ENCODE measurements at regions not wholly inside any gene's neighbourhood (a gene's known extent, or its start where the extent isn't known, plus 50 kb on each side); places are given as distances from the start of the nearest gene placed in this dataset.

DNA sequence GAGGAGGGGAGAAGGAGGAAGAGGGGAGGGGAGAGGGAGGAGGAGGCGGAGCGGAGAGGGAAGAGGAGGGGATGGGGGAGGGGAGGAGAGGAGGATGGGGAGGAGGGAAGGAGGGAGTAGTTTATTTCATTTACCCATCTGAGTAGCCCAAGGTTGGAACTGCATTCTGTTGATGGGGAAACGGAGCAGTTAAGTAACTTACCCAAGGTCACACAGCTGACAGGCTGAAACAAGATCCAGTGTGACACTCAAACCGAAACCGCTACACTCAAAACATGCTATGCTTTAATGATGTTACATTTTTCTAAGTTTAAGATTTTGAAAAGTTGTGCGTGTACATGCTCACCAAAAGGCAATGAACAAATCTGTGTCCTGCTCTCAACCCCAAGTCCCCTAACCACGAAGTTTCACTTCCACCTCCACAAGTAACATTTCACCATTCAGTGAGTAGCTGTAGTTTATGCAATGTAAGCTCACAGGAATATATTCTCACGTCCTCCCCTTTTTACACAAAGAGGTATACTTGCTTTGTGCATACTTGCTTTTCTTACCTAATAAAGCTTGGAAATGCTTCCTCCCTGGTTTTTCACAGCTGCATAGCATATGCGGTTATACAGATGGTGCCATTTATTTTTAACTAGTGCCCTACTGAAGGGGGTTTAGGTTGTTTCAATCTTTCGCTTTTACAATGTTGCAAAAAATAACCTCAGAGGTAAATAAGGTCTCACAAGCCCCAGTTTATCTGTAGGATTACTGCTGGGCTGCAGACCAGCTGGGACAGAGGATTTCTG lies 275.3 kb downstream of the PARN start:
- Histone ChIP-seq H3K9me3 (replicated peaks in 1 of 11) (no peaks in the 10 kb centered on the region), H4K20me1 (no peaks in the 10 kb centered on the region), H3K36me3 (no peaks in the 10 kb centered on the region), H3K4me2 (peak overlapping the region; percentile 70 to 93 (median 89)), H3K27me3 (no peaks in the 10 kb centered on the region), H3K4me3 (peak overlapping the region in 7 of 10 experiments; percentile 12 to 51 (median 33); a peak in 7 of 20 replicates), H3K4me1 (peaks cover 46 to 67% (median 60%) of the 10 kb centered on the region in 10 experiments), H3K9ac (peak overlapping the region; percentile 38 to 89 (median 80); a peak in 21 of 22 replicates), H3K27ac (peak overlapping the region; percentile 48 to 98 (median 94); a peak in 21 of 22 replicates)
- TF ChIP-seq Cebpa-rat (IDR thresholded peaks at IDR 0.05): peak; percentile 38 to 100 (median 94); a peak in 18 of 22 replicates

- Histone ChIP-seq H3K27ac (peak overlapping the region in 9 of 11 experiments; percentile 23 to 74 (median 65); a peak in 13 of 22 replicates), H3K4me1 (peaks cover 32 to 52% (median 46%) of the 10 kb centered on the region in 10 experiments), H3K27me3 (no peaks in the 10 kb centered on the region), H4K20me1 (no peaks in the 10 kb centered on the region), H3K9ac (no peak overlapping the region; a peak in 1 of 22 replicates), H3K4me3 (no peak overlapping the region), H3K36me3 (no peaks in the 10 kb centered on the region), H3K9me3 (replicated peaks in 1 of 11) (no peaks in the 10 kb centered on the region), H3K4me2 (peak overlapping the region in 7 of 11 experiments; percentile 13 to 42 (median 34); a peak in 5 of 22 replicates)
- TF ChIP-seq Cebpa-rat (IDR thresholded peaks at IDR 0.05): no peak
Observed at GRCh38 chr16:14353340-14353739, 276.7 kb downstream of the PARN start.

DNA sequence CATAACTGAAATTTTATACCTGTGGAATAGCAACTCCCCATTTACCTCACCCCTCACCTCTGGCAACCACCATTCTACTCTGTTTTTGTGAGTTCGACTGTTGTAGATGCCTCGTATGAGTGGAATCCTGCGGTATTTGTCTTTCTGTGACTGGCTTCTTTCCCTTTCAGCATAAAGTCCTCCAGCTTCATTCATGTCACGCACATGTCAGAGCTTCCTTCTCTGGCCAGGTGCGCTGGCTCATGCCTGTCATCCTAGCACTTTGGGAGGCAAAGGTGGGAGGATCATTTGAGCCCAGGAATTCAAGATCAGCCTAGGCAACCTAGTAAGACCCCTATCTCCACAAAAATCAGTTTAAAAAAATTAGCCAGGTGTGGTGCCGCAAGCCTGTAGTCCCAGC lies 278.4 kb downstream of the PARN start:
- Histone ChIP-seq H3K36me3 (no peaks in the 10 kb centered on the region), H3K27ac (peak overlapping the region in 3 of 11 experiments; percentile 0 to 47 (median 20); a peak in 4 of 22 replicates), H3K27me3 (no peaks in the 10 kb centered on the region), H3K4me2 (no peak overlapping the region), H3K9ac (no peak overlapping the region), H3K9me3 (replicated peaks in 1 of 11) (no peaks in the 10 kb centered on the region), H4K20me1 (no peaks in the 10 kb centered on the region), H3K4me3 (no peak overlapping the region), H3K4me1 (peaks cover 16 to 36% (median 29%) of the 10 kb centered on the region in 10 experiments)
- no peak for TF ChIP-seq Cebpa-rat (IDR thresholded peaks at IDR 0.05)

DNA sequence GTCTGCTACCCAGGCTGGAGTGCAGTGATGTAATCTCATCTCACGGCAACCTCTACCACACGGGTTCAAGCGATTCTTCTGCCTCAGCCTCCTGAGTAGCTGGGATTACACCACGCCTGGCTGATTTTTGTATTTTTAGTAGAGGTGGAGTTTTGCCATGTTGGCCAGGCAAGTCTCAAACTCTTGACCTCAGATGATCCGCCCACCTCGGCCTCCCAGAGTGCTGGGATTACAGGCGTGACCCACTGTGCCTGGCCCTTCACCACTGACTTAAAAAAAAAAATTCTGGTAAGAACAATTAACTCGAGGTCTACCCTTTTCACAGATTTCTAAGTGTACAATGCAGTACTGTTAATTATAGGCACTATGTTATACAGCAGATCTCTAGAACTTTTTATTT lies 279.4 kb downstream of the PARN start:
- Histone ChIP-seq H3K4me3 (no peak overlapping the region), H3K4me2 (peak overlapping the region in 8 of 11 experiments; percentile 14 to 43 (median 24); a peak in 9 of 22 replicates), H4K20me1 (no peaks in the 10 kb centered on the region), H3K36me3 (no peaks in the 10 kb centered on the region), H3K9me3 (replicated peaks in 1 of 11) (no peaks in the 10 kb centered on the region), H3K4me1 (peaks cover 6 to 25% (median 19%) of the 10 kb centered on the region in 10 experiments), H3K27ac (peak overlapping the region in 3 of 11 experiments; percentile 26 to 43 (median 32); a peak in 6 of 22 replicates), H3K27me3 (no peaks in the 10 kb centered on the region), H3K9ac (peak overlapping the region in 2 of 11 experiments; percentile 15 to 19; a peak in 1 of 22 replicates)
- no peak for TF ChIP-seq Cebpa-rat (IDR thresholded peaks at IDR 0.05)

DNA sequence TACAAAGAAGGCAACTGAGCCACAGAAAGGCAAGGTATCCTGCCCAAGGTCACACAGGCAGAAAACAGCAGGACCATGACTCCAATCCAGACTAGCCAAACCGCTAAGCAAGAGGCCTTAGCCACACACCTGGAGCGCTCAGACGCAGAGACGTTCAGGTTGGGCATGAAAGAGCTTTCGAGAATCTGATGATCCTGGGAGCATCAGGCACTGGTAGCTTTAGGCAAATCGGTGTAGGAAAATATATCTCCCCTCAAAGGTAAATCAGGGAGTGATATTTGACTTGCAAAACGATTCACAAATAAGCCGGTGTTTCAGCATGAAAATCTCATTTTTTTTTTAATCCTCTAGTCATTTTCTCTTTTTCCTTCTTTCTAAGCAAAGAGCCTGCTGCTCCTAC lies 279.0 kb downstream of the MRTFB start:
- Histone ChIP-seq H3K9me3 (replicated peaks in 1 of 11) (no peaks in the 10 kb centered on the region), H3K4me3 (no peak overlapping the region), H3K4me1 (peaks cover under 1 to 20% (median 14%) of the 10 kb centered on the region in 10 experiments; a peak in 17 of 20 replicates), H3K27me3 (no peaks in the 10 kb centered on the region), H3K27ac (peak overlapping the region in 4 of 11 experiments; percentile 13 to 43 (median 29); a peak in 4 of 22 replicates), H3K4me2 (peak overlapping the region in 3 of 11 experiments; percentile 24 to 27 (median 25); a peak in 4 of 22 replicates), H4K20me1 (no peaks in the 10 kb centered on the region), H3K36me3 (no peaks in the 10 kb centered on the region), H3K9ac (peak overlapping the region in 2 of 11 experiments; percentile 15 to 19; a peak in 1 of 22 replicates)
- TF ChIP-seq Cebpa-rat (IDR thresholded peaks at IDR 0.05): no peak

DNA sequence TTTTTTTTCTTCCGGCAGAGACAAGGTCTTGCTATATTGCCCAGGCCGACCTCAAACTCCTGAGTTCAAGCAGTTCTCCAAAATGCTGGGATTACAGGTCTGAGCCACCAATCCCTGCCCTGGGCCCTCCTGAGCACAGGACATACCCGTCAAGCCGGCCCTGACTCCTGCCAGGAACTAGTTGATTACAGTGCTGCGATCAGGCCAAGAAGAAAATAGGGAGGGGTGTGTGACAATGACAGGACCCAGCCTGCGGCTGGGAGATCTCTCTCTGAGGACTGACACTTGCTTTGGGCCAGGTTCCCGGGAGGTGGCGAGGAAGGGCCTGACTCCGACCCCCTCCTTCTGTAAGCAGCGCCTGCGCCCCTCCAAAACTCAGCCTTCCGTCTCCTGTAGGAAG lies 276.6 kb downstream of the MRTFB start:
- no peaks in the 10 kb centered on the region for H3K36me3 ChIP-seq
- no peak overlapping the region; a peak in 1 of 22 replicates for H3K27ac ChIP-seq
- H3K4me3 ChIP-seq: no peak overlapping the region

GRCh38 chr16:14346278-14347142 lies 275.4 kb downstream of the MRTFB start:
- H3K4me1 ChIP-seq: peaks cover 0 to 9% (median 6%) of the 10 kb centered on the region in 10 experiments; a peak in 9 of 20 replicates
- no peaks in the 10 kb centered on the region for H4K20me1 ChIP-seq
- H3K27ac ChIP-seq: peak overlapping the region in 3 of 11 experiments; percentile 2 to 21 (median 19); a peak in 3 of 22 replicates
- no peak overlapping the region for H3K4me2 ChIP-seq
- no peak overlapping the region; a peak in 1 of 22 replicates for H3K9ac ChIP-seq
- no peaks in the 10 kb centered on the region for H3K27me3 ChIP-seq
- H3K9me3 ChIP-seq (replicated peaks in 1 of 11): peaks cover 11 to 25% (median 17%) of the 10 kb centered on the region in 11 experiments
- TF ChIP-seq Cebpa-rat (IDR thresholded peaks at IDR 0.05): no peak
- H3K4me3 ChIP-seq: no peak overlapping the region
- H3K36me3 ChIP-seq: no peaks in the 10 kb centered on the region

More for the DNA sequence above, 276.6 kb downstream of the MRTFB start:
- TF ChIP-seq Cebpa-rat (IDR thresholded peaks at IDR 0.05): no peak
- H4K20me1 ChIP-seq: no peaks in the 10 kb centered on the region
- H3K27me3 ChIP-seq: no peaks in the 10 kb centered on the region
- no peak overlapping the region for H3K4me2 ChIP-seq
- peaks cover 0 to 10% (median 7%) of the 10 kb centered on the region in 10 experiments; a peak in 9 of 20 replicates for H3K4me1 ChIP-seq
- no peak overlapping the region for H3K9ac ChIP-seq
- peaks cover 0 to 13% (median 5%) of the 10 kb centered on the region in 11 experiments; a peak in 16 of 22 replicates for H3K9me3 ChIP-seq (replicated peaks in 1 of 11)

DNA sequence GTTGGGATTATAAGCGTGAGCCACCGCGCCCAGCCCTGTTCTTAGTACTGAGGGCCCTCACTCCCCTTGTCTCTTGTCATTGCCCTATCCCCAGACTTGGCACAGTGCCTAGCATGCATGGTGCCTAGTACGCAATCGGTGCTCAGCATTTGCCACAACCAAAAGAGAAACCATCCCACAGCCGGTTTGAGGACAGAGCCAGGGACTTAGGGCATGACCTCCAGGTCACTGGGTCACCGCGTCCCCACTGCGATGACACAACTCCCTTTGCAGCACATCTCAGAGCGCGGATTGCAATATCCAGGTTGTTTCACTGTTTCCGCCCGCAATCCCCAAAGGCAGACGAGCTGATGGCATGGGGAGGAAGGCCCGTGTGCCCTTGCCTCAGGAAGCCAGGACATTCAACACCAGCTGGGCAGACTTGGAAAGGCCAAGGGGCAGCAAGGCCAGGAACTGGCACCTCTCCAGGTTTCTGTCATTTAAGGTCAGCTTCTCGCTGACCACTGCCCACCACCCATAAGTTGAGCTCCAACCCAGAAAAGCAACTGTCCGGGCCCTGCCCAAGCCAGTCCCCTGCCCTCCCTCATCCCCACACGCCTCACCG lies 274.5 kb downstream of the MRTFB start:
- H3K9ac ChIP-seq: no peak overlapping the region
- no peaks in the 10 kb centered on the region for H4K20me1 ChIP-seq
- no peak overlapping the region for H3K4me2 ChIP-seq
- no peak overlapping the region for H3K4me3 ChIP-seq
- H3K27ac ChIP-seq: peak overlapping the region in 2 of 11 experiments; percentile 13 to 29; a peak in 2 of 22 replicates
- no peak; a peak in 2 of 22 replicates for TF ChIP-seq Cebpa-rat (IDR thresholded peaks at IDR 0.05)
- H3K9me3 ChIP-seq (replicated peaks in 1 of 11): peaks cover 20 to 34% (median 25%) of the 10 kb centered on the region in 11 experiments
- H3K27me3 ChIP-seq: no peaks in the 10 kb centered on the region
- H3K4me1 ChIP-seq: peaks cover 0 to 5% (median 3%) of the 10 kb centered on the region in 10 experiments; a peak in 9 of 20 replicates
- H3K36me3 ChIP-seq: no peaks in the 10 kb centered on the region
